ENCODE measurements at regions not wholly inside any gene's neighbourhood (a gene's known extent, or its start where the extent isn't known, plus 50 kb on each side); places are given as distances from the start of the nearest gene placed in this dataset.

- DNase-seq (ENCODE audit: low spot score) = no peak
- Histone ChIP-seq H3K36me3 (replicated peaks in 1 of 2; ENCODE audit: control insufficient read depth in 2 of 2, insufficient read depth in 2 of 2, low read length in 2 of 2) (no peaks in the 10 kb centered on the region), H3K4me3 (ENCODE audit: low read length in 2 of 2) (no peak overlapping the region)
Observed at GRCh38 chr2:191597186-191597751, 80.7 kb upstream of the NABP1 start.

GRCh38 chr2:191598296-191598695, 79.6 kb upstream of the NABP1 start:
- Histone ChIP-seq H2BK15ac (ENCODE audit: low read length) (no peak overlapping the region), H3K9me3 (replicated peaks in 1 of 2; ENCODE audit: control insufficient read depth in 2 of 2, insufficient read depth in 1 of 2, low read depth in 1 of 2, low read length in 2 of 2) (no peaks in the 10 kb centered on the region), H3K14ac (ENCODE audit: low read length) (no peak overlapping the region), H3K4me1 (ENCODE audit: control insufficient read depth in 2 of 2, insufficient read depth in 1 of 2, low read depth in 1 of 2, low read length in 2 of 2) (no peaks in the 10 kb centered on the region), H3K9ac (ENCODE audit: low read depth, low read length, poor library complexity) (no peak overlapping the region), H3K79me1 (ENCODE audit: low read depth, low read length) (no peaks in the 10 kb centered on the region), H3K36me3 (replicated peaks in 1 of 2; ENCODE audit: control insufficient read depth in 2 of 2, insufficient read depth in 2 of 2, low read length in 2 of 2) (no peaks in the 10 kb centered on the region), H2AFZ (ENCODE audit: low read length) (no peak overlapping the region), H3K23ac (ENCODE audit: low read depth, low read length, poor library complexity) (no peak overlapping the region), H3K27me3 (ENCODE audit: control insufficient read depth in 3 of 3, insufficient read depth in 3 of 3, low read depth in 1 of 3, low read length in 3 of 3) (no peaks in the 10 kb centered on the region), H4K91ac (ENCODE audit: low read depth, low read length, poor library complexity) (no peak overlapping the region), H2BK5ac (ENCODE audit: low read length) (no peak overlapping the region), H4K8ac (ENCODE audit: low read depth, low read length) (no peak overlapping the region), H3K4ac (ENCODE audit: low read length) (no peak overlapping the region), H2AK5ac (ENCODE audit: low read depth, low read length) (no peak overlapping the region), H3K4me3 (ENCODE audit: low read length in 2 of 2) (no peak overlapping the region), H2BK120ac (ENCODE audit: low read depth, low read length) (no peak overlapping the region), H2BK12ac (ENCODE audit: low read length) (no peak overlapping the region), H3K18ac (ENCODE audit: low read length) (no peak overlapping the region), H3K4me2 (ENCODE audit: insufficient read depth, low read length, poor library complexity, severe bottlenecking) (no peak overlapping the region), H3K27ac (replicated peaks; ENCODE audit: low read length) (no peak overlapping the region)
- no peak for DNase-seq (ENCODE audit: low spot score)

More at GRCh38 chr2:191597186-191597751, 80.7 kb upstream of the NABP1 start:
- H3K4ac ChIP-seq (ENCODE audit: low read length) = no peak overlapping the region
- no peak overlapping the region for H3K4me2 ChIP-seq (ENCODE audit: insufficient read depth, low read length, poor library complexity, severe bottlenecking)
- no peak overlapping the region for H3K23ac ChIP-seq (ENCODE audit: low read depth, low read length, poor library complexity)
- H4K91ac ChIP-seq (ENCODE audit: low read depth, low read length, poor library complexity) = no peak overlapping the region
- H3K9me3 ChIP-seq (replicated peaks in 1 of 2; ENCODE audit: control insufficient read depth in 2 of 2, insufficient read depth in 1 of 2, low read depth in 1 of 2, low read length in 2 of 2) = peaks cover 0 to 2% of the 10 kb centered on the region in 2 donors
- H3K18ac ChIP-seq (ENCODE audit: low read length) = no peak overlapping the region
- no peak overlapping the region for H2AK5ac ChIP-seq (ENCODE audit: low read depth, low read length)
- no peak overlapping the region for H3K14ac ChIP-seq (ENCODE audit: low read length)
- WGBS, 2 donors (ENCODE audit: extremely low coverage in 2 of 2, insufficient read length in 2 of 2, insufficient replicate concordance in 1 of 2) = no CpG with 5 or more reads among the region's 9 CpGs
- no peak overlapping the region for H4K8ac ChIP-seq (ENCODE audit: low read depth, low read length)
- no peak overlapping the region for H3K27ac ChIP-seq (replicated peaks; ENCODE audit: low read length)
- H2AFZ ChIP-seq (ENCODE audit: low read length) = no peak overlapping the region
- H3K9ac ChIP-seq (ENCODE audit: low read depth, low read length, poor library complexity) = no peak overlapping the region
- H2BK15ac ChIP-seq (ENCODE audit: low read length) = no peak overlapping the region
- no peaks in the 10 kb centered on the region for H3K79me1 ChIP-seq (ENCODE audit: low read depth, low read length)
- H2BK5ac ChIP-seq (ENCODE audit: low read length) = no peak overlapping the region
- H2BK120ac ChIP-seq (ENCODE audit: low read depth, low read length) = no peak overlapping the region
- H3K27me3 ChIP-seq (ENCODE audit: control insufficient read depth in 3 of 3, insufficient read depth in 3 of 3, low read depth in 1 of 3, low read length in 3 of 3) = no peaks in the 10 kb centered on the region
- H2BK12ac ChIP-seq (ENCODE audit: low read length) = no peak overlapping the region
- no peaks in the 10 kb centered on the region for H3K4me1 ChIP-seq (ENCODE audit: control insufficient read depth in 2 of 2, insufficient read depth in 1 of 2, low read depth in 1 of 2, low read length in 2 of 2)

DNA sequence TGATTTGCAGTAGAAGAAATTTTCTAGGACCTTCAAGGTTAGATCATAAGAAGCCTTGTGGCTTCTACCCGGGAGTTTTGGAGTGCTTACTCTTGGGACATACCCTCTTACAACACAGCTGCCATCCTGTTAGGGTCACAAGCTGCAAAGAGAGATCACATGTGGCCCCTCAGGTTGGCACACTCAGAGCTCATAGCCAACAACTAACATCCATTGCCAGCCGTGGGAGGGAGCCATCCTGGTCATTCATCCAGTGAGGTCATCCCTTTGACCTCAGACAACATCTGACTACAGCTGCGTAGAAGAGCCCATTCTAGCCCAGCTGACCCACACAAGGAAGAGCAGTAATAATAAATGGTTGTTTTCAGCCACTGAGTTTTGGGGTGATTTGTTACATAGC, 76.9 kb upstream of the NABP1 start:
- Histone ChIP-seq H3K4me2 (ENCODE audit: insufficient read depth, low read length, poor library complexity, severe bottlenecking) (no peak overlapping the region), H2BK15ac (ENCODE audit: low read length) (no peak overlapping the region), H3K36me3 (replicated peaks in 1 of 2; ENCODE audit: control insufficient read depth in 2 of 2, insufficient read depth in 2 of 2, low read length in 2 of 2) (no peaks in the 10 kb centered on the region), H3K14ac (ENCODE audit: low read length) (no peak overlapping the region), H2BK120ac (ENCODE audit: low read depth, low read length) (no peak overlapping the region), H2AFZ (ENCODE audit: low read length) (no peak overlapping the region), H4K91ac (ENCODE audit: low read depth, low read length, poor library complexity) (no peak overlapping the region), H3K79me1 (ENCODE audit: low read depth, low read length) (no peaks in the 10 kb centered on the region), H3K27me3 (ENCODE audit: control insufficient read depth in 3 of 3, insufficient read depth in 3 of 3, low read depth in 1 of 3, low read length in 3 of 3) (no peaks in the 10 kb centered on the region), H3K4ac (ENCODE audit: low read length) (no peak overlapping the region), H3K9ac (ENCODE audit: low read depth, low read length, poor library complexity) (no peak overlapping the region), H2AK5ac (ENCODE audit: low read depth, low read length) (no peak overlapping the region), H3K4me3 (ENCODE audit: low read length in 2 of 2) (no peak overlapping the region), H2BK5ac (ENCODE audit: low read length) (no peak overlapping the region), H4K8ac (ENCODE audit: low read depth, low read length) (no peak overlapping the region), H3K18ac (ENCODE audit: low read length) (no peak overlapping the region), H3K9me3 (replicated peaks in 1 of 2; ENCODE audit: control insufficient read depth in 2 of 2, insufficient read depth in 1 of 2, low read depth in 1 of 2, low read length in 2 of 2) (no peaks in the 10 kb centered on the region), H3K4me1 (ENCODE audit: control insufficient read depth in 2 of 2, insufficient read depth in 1 of 2, low read depth in 1 of 2, low read length in 2 of 2) (no peaks in the 10 kb centered on the region), H2BK12ac (ENCODE audit: low read length) (no peak overlapping the region), H3K23ac (ENCODE audit: low read depth, low read length, poor library complexity) (no peak overlapping the region), H3K27ac (replicated peaks; ENCODE audit: low read length) (no peak overlapping the region)
- no CpG with 5 or more reads among the region's 3 CpGs for WGBS, 2 donors (ENCODE audit: extremely low coverage in 2 of 2, insufficient read length in 2 of 2, insufficient replicate concordance in 1 of 2)
- no peak for DNase-seq (ENCODE audit: low spot score)

DNA sequence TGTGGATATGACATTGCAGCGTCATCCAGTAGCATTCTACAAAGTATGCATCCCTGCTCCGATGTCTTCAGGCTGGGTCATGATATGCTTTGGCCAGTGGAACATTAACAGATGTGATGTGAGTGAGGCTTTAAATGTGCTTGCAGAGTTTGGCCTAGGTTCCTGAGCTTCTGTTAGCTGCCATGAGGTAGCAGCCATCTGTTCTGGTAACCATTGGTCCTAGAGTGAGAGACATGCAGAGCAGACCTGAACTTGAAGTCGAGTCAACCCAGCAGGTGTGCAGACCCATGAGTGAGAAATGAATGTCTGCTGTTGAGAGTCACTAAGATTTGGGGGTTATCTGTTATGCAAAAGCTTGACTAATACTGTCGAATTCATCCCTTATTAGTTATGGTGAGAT, 73.8 kb upstream of the NABP1 start:
- H3K9me3 ChIP-seq (replicated peaks in 1 of 2; ENCODE audit: control insufficient read depth in 2 of 2, insufficient read depth in 1 of 2, low read depth in 1 of 2, low read length in 2 of 2) = no peaks in the 10 kb centered on the region
- WGBS, 2 donors (ENCODE audit: extremely low coverage in 2 of 2, insufficient read length in 2 of 2, insufficient replicate concordance in 1 of 2) = no CpG with 5 or more reads among the region's 4 CpGs
- no peak overlapping the region for H3K4ac ChIP-seq (ENCODE audit: low read length)
- H2BK15ac ChIP-seq (ENCODE audit: low read length) = no peak overlapping the region
- no peak overlapping the region for H3K4me2 ChIP-seq (ENCODE audit: insufficient read depth, low read length, poor library complexity, severe bottlenecking)
- no peaks in the 10 kb centered on the region for H3K27me3 ChIP-seq (ENCODE audit: control insufficient read depth in 3 of 3, insufficient read depth in 3 of 3, low read depth in 1 of 3, low read length in 3 of 3)
- no peaks in the 10 kb centered on the region for H3K36me3 ChIP-seq (replicated peaks in 1 of 2; ENCODE audit: control insufficient read depth in 2 of 2, insufficient read depth in 2 of 2, low read length in 2 of 2)
- no peak for DNase-seq (ENCODE audit: low spot score)
- H3K14ac ChIP-seq (ENCODE audit: low read length) = no peak overlapping the region
- H2BK120ac ChIP-seq (ENCODE audit: low read depth, low read length) = no peak overlapping the region
- no peak overlapping the region for H3K23ac ChIP-seq (ENCODE audit: low read depth, low read length, poor library complexity)
- no peak overlapping the region for H3K9ac ChIP-seq (ENCODE audit: low read depth, low read length, poor library complexity)
- no peak overlapping the region for H3K4me3 ChIP-seq (ENCODE audit: low read length in 2 of 2)
- no peak overlapping the region for H2BK12ac ChIP-seq (ENCODE audit: low read length)
- no peak overlapping the region for H2AK5ac ChIP-seq (ENCODE audit: low read depth, low read length)
- H2AFZ ChIP-seq (ENCODE audit: low read length) = no peak overlapping the region
- H3K4me1 ChIP-seq (ENCODE audit: control insufficient read depth in 2 of 2, insufficient read depth in 1 of 2, low read depth in 1 of 2, low read length in 2 of 2) = no peaks in the 10 kb centered on the region
- no peak overlapping the region for H3K27ac ChIP-seq (replicated peaks; ENCODE audit: low read length)
- H3K79me1 ChIP-seq (ENCODE audit: low read depth, low read length) = no peaks in the 10 kb centered on the region
- no peak overlapping the region for H2BK5ac ChIP-seq (ENCODE audit: low read length)
- H3K18ac ChIP-seq (ENCODE audit: low read length) = no peak overlapping the region
- no peak overlapping the region for H4K8ac ChIP-seq (ENCODE audit: low read depth, low read length)
- no peak overlapping the region for H4K91ac ChIP-seq (ENCODE audit: low read depth, low read length, poor library complexity)
